Body of pancreas (tissue), 4 donors: ENCODE measurements at regions not wholly inside any gene's neighbourhood (a gene's known extent, or its start where the extent isn't known, plus 50 kb on each side); places are given as distances from the start of the nearest gene placed in this dataset.

Experiments used
- POLR2A ChIP-seq, 3 donors: fragments of 450-650 bp; IDR thresholded peaks; one replicate each; pipeline ENCODE4 v1.6.1; 2016; ENCODE audit warnings: antibody characterized with exemption in 3 of 3, mild to moderate bottlenecking in 2 of 3
- TF ChIP-seq, protein P1 (sequence below), 7 experiments: fragments of 450-650 bp in 4 of 7; fragments of 200-600 bp in 3 of 7; sonication (generic) in 3 of 7; IDR thresholded peaks; one replicate each; pipeline ENCODE4 v1.5.1; 2016 to 2019; ENCODE audit warnings: antibody characterized with exemption in 7 of 7

DNA sequence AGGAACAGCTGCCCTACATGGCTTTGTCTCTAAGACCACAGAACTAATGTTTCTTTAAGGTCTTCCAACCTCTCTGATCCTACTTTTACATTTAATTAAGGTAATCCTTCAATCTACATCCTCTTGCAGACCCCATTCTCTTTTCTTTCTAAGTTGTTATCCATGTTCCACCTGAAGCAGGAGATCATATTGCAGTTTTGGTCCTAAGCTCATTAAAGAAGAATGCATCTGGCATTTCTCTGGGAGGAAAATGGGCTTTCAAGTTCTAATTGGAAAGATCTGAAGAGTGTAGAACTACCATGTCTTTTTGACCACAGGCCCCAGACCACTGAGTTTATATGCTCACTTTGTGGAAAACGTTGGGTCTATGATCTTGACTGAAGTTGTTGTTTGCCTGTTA lies 111.2 kb downstream of the SEM1 start:
- no peak for TF ChIP-seq POLR2A (IDR thresholded peaks at IDR 0.05)
- TF ChIP-seq, protein P1, sequence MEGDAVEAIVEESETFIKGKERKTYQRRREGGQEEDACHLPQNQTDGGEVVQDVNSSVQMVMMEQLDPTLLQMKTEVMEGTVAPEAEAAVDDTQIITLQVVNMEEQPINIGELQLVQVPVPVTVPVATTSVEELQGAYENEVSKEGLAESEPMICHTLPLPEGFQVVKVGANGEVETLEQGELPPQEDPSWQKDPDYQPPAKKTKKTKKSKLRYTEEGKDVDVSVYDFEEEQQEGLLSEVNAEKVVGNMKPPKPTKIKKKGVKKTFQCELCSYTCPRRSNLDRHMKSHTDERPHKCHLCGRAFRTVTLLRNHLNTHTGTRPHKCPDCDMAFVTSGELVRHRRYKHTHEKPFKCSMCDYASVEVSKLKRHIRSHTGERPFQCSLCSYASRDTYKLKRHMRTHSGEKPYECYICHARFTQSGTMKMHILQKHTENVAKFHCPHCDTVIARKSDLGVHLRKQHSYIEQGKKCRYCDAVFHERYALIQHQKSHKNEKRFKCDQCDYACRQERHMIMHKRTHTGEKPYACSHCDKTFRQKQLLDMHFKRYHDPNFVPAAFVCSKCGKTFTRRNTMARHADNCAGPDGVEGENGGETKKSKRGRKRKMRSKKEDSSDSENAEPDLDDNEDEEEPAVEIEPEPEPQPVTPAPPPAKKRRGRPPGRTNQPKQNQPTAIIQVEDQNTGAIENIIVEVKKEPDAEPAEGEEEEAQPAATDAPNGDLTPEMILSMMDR (IDR thresholded peaks at IDR 0.05): no peak
